Right lobe of liver (tissue), 6 donors: ENCODE measurements at regions not wholly inside any gene's neighbourhood (a gene's known extent, or its start where the extent isn't known, plus 50 kb on each side); places are given as distances from the start of the nearest gene placed in this dataset.

Experiments
- ATAC-seq, 4 donors: fragments of 200-7000 bp; cut with Tn5 transposase; one replicate each; pipeline ENCODE4 v1.9.1; 2020; ENCODE audit warnings: mild to moderate bottlenecking in 4 of 4, moderate library complexity in 4 of 4
- DNase-seq, 3 donors: peaks; one replicate each; pipeline ENCODE4 v3.0.0-alpha.2; 2020
- H3K27ac ChIP-seq, 3 donors: fragments of 200-600 bp; one replicate each; pipeline ENCODE4 v1.8.0; 2022
- H3K27me3 ChIP-seq, 2 donors: fragments of 200-600 bp; one replicate each; pipeline ENCODE4 v1.8.0; 2022
- H3K36me3 ChIP-seq, 4 donors: fragments of 200-600 bp; sonication (generic) in 1 of 4; one replicate each; pipeline versions ENCODE4 v1.5.1 to v1.8.0; 2017 to 2022; ENCODE audit warnings: control low read depth in 1 of 4
- H3K4me1 ChIP-seq, 4 donors: fragments of 200-600 bp; sonication (generic) in 1 of 4; one replicate each; pipeline versions ENCODE4 v1.5.1 to v1.8.0; 2017 to 2022; ENCODE audit warnings: control low read depth in 1 of 4
- H3K4me3 ChIP-seq, 3 donors: fragments of 200-600 bp; one replicate each; pipeline ENCODE4 v1.8.0; 2022
- H3K9me3 ChIP-seq, 4 donors: fragments of 200-600 bp; sonication (generic) in 1 of 4; one replicate each; pipeline versions ENCODE4 v1.5.1 to v1.8.0; 2017 to 2022; ENCODE audit warnings: control low read depth in 1 of 4
- CTCF ChIP-seq, 4 donors: fragments of 200-600 bp in 3 of 4; fragments of 450-650 bp in 1 of 4; IDR thresholded peaks; one replicate each; pipeline versions ENCODE4 v1.5.1 to v1.8.0; 2016 to 2022; ENCODE audit warnings: antibody characterized with exemption in 4 of 4, mild to moderate bottlenecking in 2 of 4
- POLR2A ChIP-seq: fragments of 450-650 bp; IDR thresholded peaks from one replicate; pipeline ENCODE4 v1.6.1; 2017; ENCODE audit warnings: antibody characterized with exemption, mild to moderate bottlenecking
- WGBS: methylation state at CpG from one replicate; pipeline ENCODE4 v1.1.6; 2018; ENCODE audit warnings: low coverage, low lambda C conversion rate; ENCODE audit not compliant: insufficient coverage; ENCODE audit errors: missing lambda C conversion rate; 5-methylcytosine and 5-hydroxymethylcytosine counted together
- intact Hi-C, 2 donors: fragments of 100-400 bp; cut with DNase I; formaldehyde crosslinking; loops; one replicate each; pipeline versions ENCODE4 v1.11.2 to v1.14.1; 2022
- donor health status: DM: no; HTN: yes; CAD: no.
- donor health status: DM: no; HTN: no; CAD: no.
- donor health status: DM: no; HTN: no; CAD: no.
- donor health status: DM: no; HTN: yes; CAD: no.
- donor health status: DM: no; HTN: yes; CAD: no.

GRCh38 chr14:96980835-96981234 lies 183.7 kb downstream of the VRK1 start:
- no peak for ATAC-seq
- Histone ChIP-seq H3K4me1 (no peaks in the 10 kb centered on the region), H3K4me3 (no peak overlapping the region), H3K27me3 (no peaks in the 10 kb centered on the region), H3K27ac (no peak overlapping the region), H3K9me3 (no peaks in the 10 kb centered on the region), H3K36me3 (no peaks in the 10 kb centered on the region)
- no peak for TF ChIP-seq POLR2A
- TF ChIP-seq CTCF (IDR thresholded peaks at IDR 0.05) = no peak
- DNase-seq = no peak
- WGBS = 66% methylated on average over 4 of the region's 4 CpGs
- intact Hi-C loops = no loop called here

- H3K9me3 ChIP-seq = no peaks in the 10 kb centered on the region
- ATAC-seq (no peak), DNase-seq (no peak)
- intact Hi-C loops = no loop called here
- no peaks in the 10 kb centered on the region for H3K36me3 ChIP-seq
- H3K4me3 ChIP-seq = no peak overlapping the region
- no peak for TF ChIP-seq CTCF (IDR thresholded peaks at IDR 0.05)
- no peaks in the 10 kb centered on the region for H3K4me1 ChIP-seq
- H3K27ac ChIP-seq = no peak overlapping the region
- no peaks in the 10 kb centered on the region for H3K27me3 ChIP-seq
- 50% methylated on average over 6 of the region's 6 CpGs for WGBS
Observed at GRCh38 chr14:96986256-96987085, 189.3 kb downstream of the VRK1 start.

- Histone ChIP-seq H3K27me3 (no peaks in the 10 kb centered on the region), H3K4me1 (no peaks in the 10 kb centered on the region), H3K4me3 (no peak overlapping the region), H3K36me3 (no peaks in the 10 kb centered on the region), H3K27ac (no peak overlapping the region), H3K9me3 (no peaks in the 10 kb centered on the region)
- 26% methylated on average over 6 of the region's 6 CpGs for WGBS
- ATAC-seq = no peak
- no peak for DNase-seq
- intact Hi-C loops = no loop called here
- TF ChIP-seq CTCF (IDR thresholded peaks at IDR 0.05) (no peak), POLR2A (no peak)
Observed at GRCh38 chr14:96987086-96987474, 189.9 kb downstream of the VRK1 start.

GRCh38 chr14:96987771-96988170 lies 190.6 kb downstream of the VRK1 start:
- Histone ChIP-seq H3K27ac (no peak overlapping the region), H3K4me1 (no peaks in the 10 kb centered on the region), H3K27me3 (no peaks in the 10 kb centered on the region), H3K36me3 (no peaks in the 10 kb centered on the region), H3K4me3 (no peak overlapping the region), H3K9me3 (no peaks in the 10 kb centered on the region)
- ATAC-seq = no peak
- TF ChIP-seq CTCF (IDR thresholded peaks at IDR 0.05) (no peak), POLR2A (no peak)
- intact Hi-C loops = no loop called here
- 72% methylated on average over 3 of the region's 3 CpGs for WGBS
- DNase-seq = no peak
